B cell (primary cell): ENCODE measurements at regions not wholly inside any gene's neighbourhood (a gene's known extent, or its start where the extent isn't known, plus 50 kb on each side); places are given as distances from the start of the nearest gene placed in this dataset.
"Not testable (repeated sequence)": the region's sequence is repeated elsewhere in the genome, so short reads cannot be mapped to it uniquely, and the experiment has no call there.

Experiments
- EZH2 ChIP-seq: IDR thresholded peaks from 2 replicates; pipeline ENCODE4 v1.6.1; 2012; ENCODE audit warnings: borderline replicate concordance, low read depth, mild to moderate bottlenecking, moderate library complexity, low read length; ENCODE audit not compliant: insufficient read depth, poor library complexity, severe bottlenecking
- TF ChIP-seq, protein P1 (sequence below): fragments of 200-600 bp; IDR thresholded peaks from one replicate; pipeline ENCODE4 v1.8.0; 2022; ENCODE audit warnings: antibody characterized with exemption, mild to moderate bottlenecking

GRCh38 chr18:14998360-14999042 is 250.5 kb downstream of the ANKRD30B start:
- TF ChIP-seq, protein P1, sequence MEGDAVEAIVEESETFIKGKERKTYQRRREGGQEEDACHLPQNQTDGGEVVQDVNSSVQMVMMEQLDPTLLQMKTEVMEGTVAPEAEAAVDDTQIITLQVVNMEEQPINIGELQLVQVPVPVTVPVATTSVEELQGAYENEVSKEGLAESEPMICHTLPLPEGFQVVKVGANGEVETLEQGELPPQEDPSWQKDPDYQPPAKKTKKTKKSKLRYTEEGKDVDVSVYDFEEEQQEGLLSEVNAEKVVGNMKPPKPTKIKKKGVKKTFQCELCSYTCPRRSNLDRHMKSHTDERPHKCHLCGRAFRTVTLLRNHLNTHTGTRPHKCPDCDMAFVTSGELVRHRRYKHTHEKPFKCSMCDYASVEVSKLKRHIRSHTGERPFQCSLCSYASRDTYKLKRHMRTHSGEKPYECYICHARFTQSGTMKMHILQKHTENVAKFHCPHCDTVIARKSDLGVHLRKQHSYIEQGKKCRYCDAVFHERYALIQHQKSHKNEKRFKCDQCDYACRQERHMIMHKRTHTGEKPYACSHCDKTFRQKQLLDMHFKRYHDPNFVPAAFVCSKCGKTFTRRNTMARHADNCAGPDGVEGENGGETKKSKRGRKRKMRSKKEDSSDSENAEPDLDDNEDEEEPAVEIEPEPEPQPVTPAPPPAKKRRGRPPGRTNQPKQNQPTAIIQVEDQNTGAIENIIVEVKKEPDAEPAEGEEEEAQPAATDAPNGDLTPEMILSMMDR, result not testable (repeated sequence)
- TF ChIP-seq EZH2, result not testable (repeated sequence)
